ENCODE measurements at regions not wholly inside any gene's neighbourhood (a gene's known extent, or its start where the extent isn't known, plus 50 kb on each side); places are given as distances from the start of the nearest gene placed in this dataset.

GRCh38 chr1:108082738-108083562, 117.2 kb downstream of the SLC25A24 start:
- Histone ChIP-seq H3K9ac (ENCODE audit: low read depth, low read length, poor library complexity, severe bottlenecking) (peak overlapping the region; percentile 60), H3K36me3 (ENCODE audit: insufficient read depth, low read length) (no peaks in the 10 kb centered on the region), H3K9me2 (replicated peaks; ENCODE audit: low read depth, low read length) (no peaks in the 10 kb centered on the region), H3K4me3 (ENCODE audit: low read length, poor library complexity, severe bottlenecking) (peak overlapping the region; percentile 7), H3K4me2 (ENCODE audit: low read depth, low read length, poor library complexity, severe bottlenecking) (peak overlapping the region; percentile 45), H3K9me3 (ENCODE audit: insufficient read depth, low read depth, low read length) (no peaks in the 10 kb centered on the region), H3K27me3 (ENCODE audit: insufficient read depth, low read length, poor library complexity, severe bottlenecking) (no peaks in the 10 kb centered on the region), H3K79me2 (ENCODE audit: insufficient read depth, low read length) (no peaks in the 10 kb centered on the region), H3K4me1 (ENCODE audit: insufficient read depth, low read length, poor library complexity, severe bottlenecking) (peaks cover 91% of the 10 kb centered on the region), H2AFZ (ENCODE audit: low read length) (peak overlapping the region; percentile 51), H4K20me1 (ENCODE audit: insufficient read depth, low read length, poor library complexity, severe bottlenecking) (no peaks in the 10 kb centered on the region), H3F3A (ENCODE audit: low read depth) (peaks cover 16% of the 10 kb centered on the region; the same call in 1 of the 2 replicates)
- no peak for TF ChIP-seq EZH2phosphoT487 (IDR thresholded peaks at IDR 0.05; ENCODE audit: borderline replicate concordance)
- TF ChIP-seq CTCF (conservative IDR thresholded peaks at IDR 0.05; ENCODE audit: low read length): no peak

- peak overlapping the region; percentile 60 for H3K9ac ChIP-seq (ENCODE audit: low read depth, low read length, poor library complexity, severe bottlenecking)
- H3K9me2 ChIP-seq (replicated peaks; ENCODE audit: low read depth, low read length): no peaks in the 10 kb centered on the region
- peak overlapping the region; percentile 45 for H3K4me2 ChIP-seq (ENCODE audit: low read depth, low read length, poor library complexity, severe bottlenecking)
- H4K20me1 ChIP-seq (ENCODE audit: insufficient read depth, low read length, poor library complexity, severe bottlenecking): no peaks in the 10 kb centered on the region
- TF ChIP-seq EZH2phosphoT487 (IDR thresholded peaks at IDR 0.05; ENCODE audit: borderline replicate concordance) (no peak), CTCF (conservative IDR thresholded peaks at IDR 0.05; ENCODE audit: low read length) (no peak)
- H3K9me3 ChIP-seq (ENCODE audit: insufficient read depth, low read depth, low read length): no peaks in the 10 kb centered on the region
- peaks cover 20% of the 10 kb centered on the region; the same call in 1 of the 2 replicates for H3F3A ChIP-seq (ENCODE audit: low read depth)
- no peaks in the 10 kb centered on the region for H3K27me3 ChIP-seq (ENCODE audit: insufficient read depth, low read length, poor library complexity, severe bottlenecking)
- no peaks in the 10 kb centered on the region for H3K36me3 ChIP-seq (ENCODE audit: insufficient read depth, low read length)
- peaks cover 91% of the 10 kb centered on the region for H3K4me1 ChIP-seq (ENCODE audit: insufficient read depth, low read length, poor library complexity, severe bottlenecking)
- H3K79me2 ChIP-seq (ENCODE audit: insufficient read depth, low read length): no peaks in the 10 kb centered on the region
- peak overlapping the region; percentile 7 for H3K4me3 ChIP-seq (ENCODE audit: low read length, poor library complexity, severe bottlenecking)
- no peak overlapping the region for H2AFZ ChIP-seq (ENCODE audit: low read length)
These were observed 117.0 kb upstream of the VAV3 start for GRCh38 chr1:108082001-108082400.

- Histone ChIP-seq H3K4me1 (ENCODE audit: insufficient read depth, low read length, poor library complexity, severe bottlenecking) (peaks cover 80% of the 10 kb centered on the region), H3K4me2 (ENCODE audit: low read depth, low read length, poor library complexity, severe bottlenecking) (peak overlapping the region; percentile 80), H3K27me3 (ENCODE audit: insufficient read depth, low read length, poor library complexity, severe bottlenecking) (no peaks in the 10 kb centered on the region), H3K4me3 (ENCODE audit: low read length, poor library complexity, severe bottlenecking) (peak overlapping the region; percentile 42), H3K9ac (ENCODE audit: low read depth, low read length, poor library complexity, severe bottlenecking) (peak overlapping the region; percentile 60), H3K36me3 (ENCODE audit: insufficient read depth, low read length) (no peaks in the 10 kb centered on the region), H4K20me1 (ENCODE audit: insufficient read depth, low read length, poor library complexity, severe bottlenecking) (no peaks in the 10 kb centered on the region), H3F3A (ENCODE audit: low read depth) (peaks cover 20% of the 10 kb centered on the region; the same call in 1 of the 2 replicates), H3K79me2 (ENCODE audit: insufficient read depth, low read length) (no peaks in the 10 kb centered on the region), H3K9me3 (ENCODE audit: insufficient read depth, low read depth, low read length) (no peaks in the 10 kb centered on the region), H2AFZ (ENCODE audit: low read length) (no peak overlapping the region), H3K9me2 (replicated peaks; ENCODE audit: low read depth, low read length) (no peaks in the 10 kb centered on the region)
- TF ChIP-seq CTCF (conservative IDR thresholded peaks at IDR 0.05; ENCODE audit: low read length): no peak
- TF ChIP-seq EZH2phosphoT487 (IDR thresholded peaks at IDR 0.05; ENCODE audit: borderline replicate concordance): no peak
These were observed 115.5 kb upstream of the VAV3 start for GRCh38 chr1:108080448-108080847.

All from Loucy (cell line).